GM23338 (cell line): ENCODE measurements at regions not wholly inside any gene's neighbourhood (a gene's known extent, or its start where the extent isn't known, plus 50 kb on each side); places are given as distances from the start of the nearest gene placed in this dataset.

Source experiments
- CREB1 ChIP-seq: fragments of 250-450 bp; sonication (Bioruptor Pico); IDR thresholded peaks from 2 replicates; pipeline ENCODE4 v1.5.0; 2020; ENCODE audit warnings: low read depth, mild to moderate bottlenecking, moderate library complexity
- CTCF ChIP-seq, 2 experiments: fragments of 200-600 bp in 1 of 2; sonication (generic) in 1 of 2; conservative IDR thresholded peaks; 2 replicates each; pipeline versions ENCODE4 v1.5.1 to v1.6.1; 2016 to 2017; ENCODE audit warnings: antibody characterized with exemption in 2 of 2, low read depth in 2 of 2, mild to moderate bottlenecking in 2 of 2, moderate library complexity in 1 of 2
- ETS1 ChIP-seq: IDR thresholded peaks from 2 replicates; pipeline ENCODE4 v1.6.1; 2016; ENCODE audit warnings: antibody characterized with exemption
- EZH2 ChIP-seq: fragments of 200-600 bp; sonication (generic); IDR thresholded peaks from one replicate; pipeline ENCODE4 v1.8.0; 2017; ENCODE audit warnings: antibody characterized with exemption, mild to moderate bottlenecking, low read depth; ENCODE audit not compliant: unreplicated experiment
- EZH2phosphoT487 ChIP-seq: fragments of 200-600 bp; sonication (generic); IDR thresholded peaks from one replicate; pipeline ENCODE4 v1.8.1; 2018; ENCODE audit warnings: antibody characterized with exemption; ENCODE audit not compliant: unreplicated experiment
- JUNB ChIP-seq: IDR thresholded peaks from one replicate; pipeline ENCODE4 v1.6.1; 2016; ENCODE audit warnings: antibody characterized with exemption; ENCODE audit not compliant: unreplicated experiment
- NANOG ChIP-seq: IDR thresholded peaks from 2 replicates; pipeline ENCODE4 v1.6.1; 2016; ENCODE audit warnings: antibody characterized with exemption, borderline replicate concordance
- POLR2AphosphoS5 ChIP-seq: IDR thresholded peaks from 2 replicates; pipeline ENCODE4 v1.6.1; 2016; ENCODE audit warnings: antibody characterized with exemption, low read depth
- ZNF114 ChIP-seq: fragments of 250-450 bp; sonication (Bioruptor Pico); IDR thresholded peaks from 2 replicates; pipeline ENCODE4 v1.5.0; 2020; ENCODE audit warnings: mild to moderate bottlenecking, moderate library complexity
- ZNF331 ChIP-seq: fragments of 250-450 bp; sonication (Bioruptor Pico); IDR thresholded peaks from 2 replicates; pipeline ENCODE4 v1.5.0; 2020; ENCODE audit warnings: low read depth, mild to moderate bottlenecking, moderate library complexity
- TF ChIP-seq, protein P1 (sequence below): IDR thresholded peaks from one replicate; pipeline ENCODE4 v1.6.1; 2018; ENCODE audit warnings: antibody characterized with exemption; ENCODE audit not compliant: unreplicated experiment
- TF ChIP-seq, protein P2 (sequence below): fragments of 250-450 bp; sonication (Bioruptor Pico); IDR thresholded peaks from 2 replicates; pipeline ENCODE4 v1.5.0; 2020; ENCODE audit warnings: mild to moderate bottlenecking, moderate library complexity

DNA sequence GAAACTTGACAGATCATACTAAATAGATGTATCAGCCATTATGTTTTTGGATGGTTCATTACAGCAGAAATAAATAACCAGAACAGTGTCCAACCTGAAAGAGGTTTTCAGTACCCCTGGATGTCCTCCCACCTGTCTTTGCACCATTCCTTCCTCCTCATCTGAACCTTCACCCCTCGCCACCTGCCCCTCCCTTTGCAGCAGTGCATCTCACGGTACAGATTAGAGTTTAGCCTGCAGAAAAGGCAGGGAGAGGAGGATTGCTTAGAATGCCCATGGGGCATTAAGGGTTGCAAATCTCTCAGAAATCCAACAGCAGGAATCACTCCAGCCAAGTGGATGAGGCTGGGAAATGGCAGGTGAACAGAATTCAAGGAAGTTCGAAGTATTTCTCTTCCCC lies 155.0 kb downstream of the HS3ST2 start:
- TF ChIP-seq CTCF (conservative IDR thresholded peaks at IDR 0.05; ENCODE audit: low read depth in 2 of 2), result no peak
- TF ChIP-seq EZH2, result no peak
- TF ChIP-seq EZH2phosphoT487, result no peak
- no peak for TF ChIP-seq JUNB
- TF ChIP-seq POLR2AphosphoS5, result no peak
- TF ChIP-seq, protein P1, sequence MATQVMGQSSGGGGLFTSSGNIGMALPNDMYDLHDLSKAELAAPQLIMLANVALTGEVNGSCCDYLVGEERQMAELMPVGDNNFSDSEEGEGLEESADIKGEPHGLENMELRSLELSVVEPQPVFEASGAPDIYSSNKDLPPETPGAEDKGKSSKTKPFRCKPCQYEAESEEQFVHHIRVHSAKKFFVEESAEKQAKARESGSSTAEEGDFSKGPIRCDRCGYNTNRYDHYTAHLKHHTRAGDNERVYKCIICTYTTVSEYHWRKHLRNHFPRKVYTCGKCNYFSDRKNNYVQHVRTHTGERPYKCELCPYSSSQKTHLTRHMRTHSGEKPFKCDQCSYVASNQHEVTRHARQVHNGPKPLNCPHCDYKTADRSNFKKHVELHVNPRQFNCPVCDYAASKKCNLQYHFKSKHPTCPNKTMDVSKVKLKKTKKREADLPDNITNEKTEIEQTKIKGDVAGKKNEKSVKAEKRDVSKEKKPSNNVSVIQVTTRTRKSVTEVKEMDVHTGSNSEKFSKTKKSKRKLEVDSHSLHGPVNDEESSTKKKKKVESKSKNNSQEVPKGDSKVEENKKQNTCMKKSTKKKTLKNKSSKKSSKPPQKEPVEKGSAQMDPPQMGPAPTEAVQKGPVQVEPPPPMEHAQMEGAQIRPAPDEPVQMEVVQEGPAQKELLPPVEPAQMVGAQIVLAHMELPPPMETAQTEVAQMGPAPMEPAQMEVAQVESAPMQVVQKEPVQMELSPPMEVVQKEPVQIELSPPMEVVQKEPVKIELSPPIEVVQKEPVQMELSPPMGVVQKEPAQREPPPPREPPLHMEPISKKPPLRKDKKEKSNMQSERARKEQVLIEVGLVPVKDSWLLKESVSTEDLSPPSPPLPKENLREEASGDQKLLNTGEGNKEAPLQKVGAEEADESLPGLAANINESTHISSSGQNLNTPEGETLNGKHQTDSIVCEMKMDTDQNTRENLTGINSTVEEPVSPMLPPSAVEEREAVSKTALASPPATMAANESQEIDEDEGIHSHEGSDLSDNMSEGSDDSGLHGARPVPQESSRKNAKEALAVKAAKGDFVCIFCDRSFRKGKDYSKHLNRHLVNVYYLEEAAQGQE, result no peak
- TF ChIP-seq NANOG, result no peak
- TF ChIP-seq ZNF331, result no peak
- no peak for TF ChIP-seq CREB1 (CRISPR knock-in tag)
- no peak for TF ChIP-seq ETS1
- TF ChIP-seq, protein P2, sequence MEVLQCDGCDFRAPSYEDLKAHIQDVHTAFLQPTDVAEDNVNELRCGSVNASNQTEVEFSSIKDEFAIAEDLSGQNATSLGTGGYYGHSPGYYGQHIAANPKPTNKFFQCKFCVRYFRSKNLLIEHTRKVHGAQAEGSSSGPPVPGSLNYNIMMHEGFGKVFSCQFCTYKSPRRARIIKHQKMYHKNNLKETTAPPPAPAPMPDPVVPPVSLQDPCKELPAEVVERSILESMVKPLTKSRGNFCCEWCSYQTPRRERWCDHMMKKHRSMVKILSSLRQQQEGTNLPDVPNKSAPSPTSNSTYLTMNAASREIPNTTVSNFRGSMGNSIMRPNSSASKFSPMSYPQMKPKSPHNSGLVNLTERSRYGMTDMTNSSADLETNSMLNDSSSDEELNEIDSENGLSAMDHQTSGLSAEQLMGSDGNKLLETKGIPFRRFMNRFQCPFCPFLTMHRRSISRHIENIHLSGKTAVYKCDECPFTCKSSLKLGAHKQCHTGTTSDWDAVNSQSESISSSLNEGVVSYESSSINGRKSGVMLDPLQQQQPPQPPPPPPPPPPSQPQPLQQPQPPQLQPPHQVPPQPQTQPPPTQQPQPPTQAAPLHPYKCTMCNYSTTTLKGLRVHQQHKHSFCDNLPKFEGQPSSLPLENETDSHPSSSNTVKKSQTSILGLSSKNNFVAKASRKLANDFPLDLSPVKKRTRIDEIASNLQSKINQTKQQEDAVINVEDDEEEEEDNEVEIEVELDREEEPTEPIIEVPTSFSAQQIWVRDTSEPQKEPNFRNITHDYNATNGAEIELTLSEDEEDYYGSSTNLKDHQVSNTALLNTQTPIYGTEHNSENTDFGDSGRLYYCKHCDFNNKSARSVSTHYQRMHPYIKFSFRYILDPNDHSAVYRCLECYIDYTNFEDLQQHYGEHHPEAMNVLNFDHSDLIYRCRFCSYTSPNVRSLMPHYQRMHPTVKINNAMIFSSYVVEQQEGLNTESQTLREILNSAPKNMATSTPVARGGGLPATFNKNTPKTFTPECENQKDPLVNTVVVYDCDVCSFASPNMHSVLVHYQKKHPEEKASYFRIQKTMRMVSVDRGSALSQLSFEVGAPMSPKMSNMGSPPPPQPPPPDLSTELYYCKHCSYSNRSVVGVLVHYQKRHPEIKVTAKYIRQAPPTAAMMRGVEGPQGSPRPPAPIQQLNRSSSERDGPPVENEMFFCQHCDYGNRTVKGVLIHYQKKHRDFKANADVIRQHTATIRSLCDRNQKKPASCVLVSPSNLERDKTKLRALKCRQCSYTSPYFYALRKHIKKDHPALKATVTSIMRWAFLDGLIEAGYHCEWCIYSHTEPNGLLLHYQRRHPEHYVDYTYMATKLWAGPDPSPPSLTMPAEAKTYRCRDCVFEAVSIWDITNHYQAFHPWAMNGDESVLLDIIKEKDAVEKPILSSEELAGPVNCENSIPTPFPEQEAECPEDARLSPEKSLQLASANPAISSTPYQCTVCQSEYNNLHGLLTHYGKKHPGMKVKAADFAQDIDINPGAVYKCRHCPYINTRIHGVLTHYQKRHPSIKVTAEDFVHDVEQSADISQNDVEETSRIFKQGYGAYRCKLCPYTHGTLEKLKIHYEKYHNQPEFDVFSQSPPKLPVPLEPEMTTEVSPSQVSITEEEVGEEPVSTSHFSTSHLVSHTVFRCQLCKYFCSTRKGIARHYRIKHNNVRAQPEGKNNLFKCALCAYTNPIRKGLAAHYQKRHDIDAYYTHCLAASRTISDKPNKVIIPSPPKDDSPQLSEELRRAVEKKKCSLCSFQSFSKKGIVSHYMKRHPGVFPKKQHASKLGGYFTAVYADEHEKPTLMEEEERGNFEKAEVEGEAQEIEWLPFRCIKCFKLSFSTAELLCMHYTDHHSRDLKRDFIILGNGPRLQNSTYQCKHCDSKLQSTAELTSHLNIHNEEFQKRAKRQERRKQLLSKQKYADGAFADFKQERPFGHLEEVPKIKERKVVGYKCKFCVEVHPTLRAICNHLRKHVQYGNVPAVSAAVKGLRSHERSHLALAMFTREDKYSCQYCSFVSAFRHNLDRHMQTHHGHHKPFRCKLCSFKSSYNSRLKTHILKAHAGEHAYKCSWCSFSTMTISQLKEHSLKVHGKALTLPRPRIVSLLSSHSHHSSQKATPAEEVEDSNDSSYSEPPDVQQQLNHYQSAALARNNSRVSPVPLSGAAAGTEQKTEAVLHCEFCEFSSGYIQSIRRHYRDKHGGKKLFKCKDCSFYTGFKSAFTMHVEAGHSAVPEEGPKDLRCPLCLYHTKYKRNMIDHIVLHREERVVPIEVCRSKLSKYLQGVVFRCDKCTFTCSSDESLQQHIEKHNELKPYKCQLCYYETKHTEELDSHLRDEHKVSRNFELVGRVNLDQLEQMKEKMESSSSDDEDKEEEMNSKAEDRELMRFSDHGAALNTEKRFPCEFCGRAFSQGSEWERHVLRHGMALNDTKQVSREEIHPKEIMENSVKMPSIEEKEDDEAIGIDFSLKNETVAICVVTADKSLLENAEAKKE (CRISPR knock-in tag), result no peak
- no peak for TF ChIP-seq ZNF114 (CRISPR knock-in tag)
